T47D (cell line): ENCODE measurements at regions not wholly inside any gene's neighbourhood (a gene's known extent, or its start where the extent isn't known, plus 50 kb on each side); places are given as distances from the start of the nearest gene placed in this dataset.

Experiments used
- DNase-seq, 2 experiments: peaks; one replicate each; pipeline versions ENCODE4 v3.0.0 to v3.0.0-alpha.2; 2011 to 2012; ENCODE audit warnings: low read depth in 1 of 2, low spot score in 1 of 2
- JUND ChIP-seq: IDR thresholded peaks from 2 replicates; pipeline ENCODE4 v1.6.1; 2012; ENCODE audit warnings: low read depth
- in situ Hi-C: cut with HindIII; loops from 2 replicates; pipeline ENCODE4 v1.10.0; 2016; ENCODE audit warnings: low sequenced_read_pairs, low pct_unique_long_range_greater_than_20kb

- no peak for DNase-seq
- in situ Hi-C loops, result no loop called here
- TF ChIP-seq JUND, result no peak
These were observed 53.9 kb upstream of the RASA2 start for GRCh38 chr3:141432904-141433303.

- in situ Hi-C loops, result no loop called here
- TF ChIP-seq JUND, result no peak
These were observed 52.6 kb upstream of the RASA2 start for GRCh38 chr3:141434255-141434654.

GRCh38 chr3:141436180-141436579 is 50.6 kb upstream of the RASA2 start:
- in situ Hi-C loops, result no loop called here

More at GRCh38 chr3:141434255-141434654, 52.6 kb upstream of the RASA2 start:
- DNase-seq, result no peak

More at GRCh38 chr3:141436180-141436579, 50.6 kb upstream of the RASA2 start:
- DNase-seq, result no peak
- no peak for TF ChIP-seq JUND
